GM10248 (cell line): ENCODE measurements at regions not wholly inside any gene's neighbourhood (a gene's known extent, or its start where the extent isn't known, plus 50 kb on each side); places are given as distances from the start of the nearest gene placed in this dataset.

Source experiments
- CTCF ChIA-PET: fragments of 300-600 bp; sonication (Branson Sonifier 250); formaldehyde crosslinking; extraction: SDS; loops from one replicate; lab custom pipeline; 2021; ENCODE audit warnings: antibody characterized with exemption; lab: Yijun Ruan, JAX
- POLR2A ChIA-PET: fragments of 350-650 bp; sonication (Branson Sonifier 250); formaldehyde crosslinking; extraction: SDS; loops from one replicate; lab custom pipeline; 2020; ENCODE audit warnings: antibody characterized with exemption; lab: Yijun Ruan, JAX
- DNase-seq: peaks from one replicate; pipeline ENCODE4 v3.0.0; 2012; ENCODE audit errors: extremely low spot score
- TF ChIP-seq, protein P1 (sequence below): IDR thresholded peaks from 2 replicates; pipeline ENCODE4 v1.5.1; 2012; ENCODE audit warnings: mild to moderate bottlenecking, low read depth; ENCODE audit errors: extremely low read depth, missing control alignments, control extremely low read depth

- ChIA-PET POLR2A (no interaction called here), CTCF (interaction anchor here (1.0 to 1.4 kb wide), 2 partner anchors 12 to 13 kb away, joined by 3 to 4 read pairs; no protein-coding TSS in a partner anchor)
- no peak for DNase-seq
- TF ChIP-seq, protein P1, sequence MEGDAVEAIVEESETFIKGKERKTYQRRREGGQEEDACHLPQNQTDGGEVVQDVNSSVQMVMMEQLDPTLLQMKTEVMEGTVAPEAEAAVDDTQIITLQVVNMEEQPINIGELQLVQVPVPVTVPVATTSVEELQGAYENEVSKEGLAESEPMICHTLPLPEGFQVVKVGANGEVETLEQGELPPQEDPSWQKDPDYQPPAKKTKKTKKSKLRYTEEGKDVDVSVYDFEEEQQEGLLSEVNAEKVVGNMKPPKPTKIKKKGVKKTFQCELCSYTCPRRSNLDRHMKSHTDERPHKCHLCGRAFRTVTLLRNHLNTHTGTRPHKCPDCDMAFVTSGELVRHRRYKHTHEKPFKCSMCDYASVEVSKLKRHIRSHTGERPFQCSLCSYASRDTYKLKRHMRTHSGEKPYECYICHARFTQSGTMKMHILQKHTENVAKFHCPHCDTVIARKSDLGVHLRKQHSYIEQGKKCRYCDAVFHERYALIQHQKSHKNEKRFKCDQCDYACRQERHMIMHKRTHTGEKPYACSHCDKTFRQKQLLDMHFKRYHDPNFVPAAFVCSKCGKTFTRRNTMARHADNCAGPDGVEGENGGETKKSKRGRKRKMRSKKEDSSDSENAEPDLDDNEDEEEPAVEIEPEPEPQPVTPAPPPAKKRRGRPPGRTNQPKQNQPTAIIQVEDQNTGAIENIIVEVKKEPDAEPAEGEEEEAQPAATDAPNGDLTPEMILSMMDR = no peak
Observed at GRCh38 chr1:106749906-106750305, 306.6 kb upstream of the PRMT6 start.

- TF ChIP-seq, protein P1 = no peak
- CTCF ChIA-PET = interaction anchor here (1.0 to 1.4 kb wide), 2 partner anchors 10 to 14 kb away, joined by 3 to 4 read pairs; no protein-coding TSS in a partner anchor
- POLR2A ChIA-PET = no interaction called here
- no peak for DNase-seq
Observed at GRCh38 chr1:106751002-106751401, 305.5 kb upstream of the PRMT6 start.

- TF ChIP-seq, protein P1 = no peak
- ChIA-PET CTCF (no interaction called here), POLR2A (no interaction called here)
- DNase-seq = no peak
Observed at GRCh38 chr1:106753066-106753465, 303.4 kb upstream of the PRMT6 start.

- CTCF ChIA-PET = no interaction called here
- TF ChIP-seq, protein P1 = no peak
- no peak for DNase-seq
- POLR2A ChIA-PET = no interaction called here
Observed at GRCh38 chr1:106754957-106755356, 301.5 kb upstream of the PRMT6 start.

GRCh38 chr1:106755682-106756406 is 300.6 kb upstream of the PRMT6 start:
- ChIA-PET CTCF (no interaction called here), POLR2A (no interaction called here)
- TF ChIP-seq, protein P1 = no peak
- DNase-seq = no peak

DNA sequence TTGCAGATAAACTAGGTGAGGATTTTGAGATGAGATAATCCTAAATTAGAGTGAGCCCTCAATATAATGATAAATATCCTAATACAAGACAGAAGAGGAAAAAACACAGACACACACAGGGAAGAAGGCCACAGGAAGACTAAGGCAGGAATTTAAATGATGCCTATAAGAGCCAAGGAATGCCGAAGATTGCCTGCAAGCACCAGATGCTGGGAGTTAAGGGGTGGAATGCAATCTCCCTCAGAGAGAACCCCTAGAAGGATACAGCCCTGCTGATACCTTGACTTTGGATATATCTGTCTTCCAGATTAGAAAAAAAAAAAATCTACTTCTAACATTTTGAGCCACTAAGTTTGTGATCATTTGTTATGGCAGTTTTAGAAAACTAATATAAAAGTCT is 299.7 kb upstream of the PRMT6 start:
- ChIA-PET CTCF (no interaction called here), POLR2A (no interaction called here)
- no peak for DNase-seq
- TF ChIP-seq, protein P1 = no peak
